GM12872 (cell line): ENCODE measurements at regions not wholly inside any gene's neighbourhood (a gene's known extent, or its start where the extent isn't known, plus 50 kb on each side); places are given as distances from the start of the nearest gene placed in this dataset.

Source experiments
- CTCF ChIP-seq: IDR thresholded peaks from 3 replicates; pipeline ENCODE4 v1.5.1; 2011; ENCODE audit warnings: low read depth, mild to moderate bottlenecking, low read length, moderate library complexity; ENCODE audit not compliant: insufficient read depth

DNA sequence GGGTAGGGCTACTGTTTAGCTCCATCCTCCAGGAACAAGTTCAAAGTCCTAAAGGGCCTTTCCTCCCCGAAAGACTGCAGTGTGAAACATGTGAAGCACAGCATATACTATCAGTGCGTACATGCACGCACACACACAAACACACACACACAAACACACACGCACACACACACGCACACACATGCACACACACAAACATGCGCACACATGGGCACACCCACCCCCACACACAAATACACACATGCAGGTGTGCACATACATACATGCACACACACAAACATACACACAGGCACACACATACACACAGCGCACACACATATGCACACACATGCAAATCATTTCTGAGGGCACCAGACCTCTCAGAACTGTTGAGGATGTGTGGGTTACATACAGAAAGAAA, 382.0 kb upstream of the CDH4 start:
- TF ChIP-seq CTCF: no peak

DNA sequence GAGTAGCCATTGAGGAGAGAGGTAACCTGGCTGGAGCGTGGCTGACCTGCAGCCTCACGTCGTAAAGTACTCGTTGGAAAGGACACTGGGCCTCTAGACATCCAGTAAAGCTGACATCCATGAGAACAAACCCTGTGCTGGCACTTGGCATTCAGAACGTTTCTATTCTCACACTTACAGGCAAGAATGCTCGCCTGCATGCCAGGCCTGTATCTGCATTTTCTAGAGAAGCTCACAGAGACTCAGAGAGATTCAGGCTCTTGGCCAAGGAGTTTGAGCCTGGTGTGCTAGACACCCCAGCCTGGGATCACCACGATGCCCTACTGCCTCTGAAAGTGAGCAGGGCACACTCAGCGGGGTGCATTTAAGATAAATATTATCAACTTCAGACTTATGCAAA, 379.8 kb upstream of the CDH4 start:
- TF ChIP-seq CTCF: no peak

DNA sequence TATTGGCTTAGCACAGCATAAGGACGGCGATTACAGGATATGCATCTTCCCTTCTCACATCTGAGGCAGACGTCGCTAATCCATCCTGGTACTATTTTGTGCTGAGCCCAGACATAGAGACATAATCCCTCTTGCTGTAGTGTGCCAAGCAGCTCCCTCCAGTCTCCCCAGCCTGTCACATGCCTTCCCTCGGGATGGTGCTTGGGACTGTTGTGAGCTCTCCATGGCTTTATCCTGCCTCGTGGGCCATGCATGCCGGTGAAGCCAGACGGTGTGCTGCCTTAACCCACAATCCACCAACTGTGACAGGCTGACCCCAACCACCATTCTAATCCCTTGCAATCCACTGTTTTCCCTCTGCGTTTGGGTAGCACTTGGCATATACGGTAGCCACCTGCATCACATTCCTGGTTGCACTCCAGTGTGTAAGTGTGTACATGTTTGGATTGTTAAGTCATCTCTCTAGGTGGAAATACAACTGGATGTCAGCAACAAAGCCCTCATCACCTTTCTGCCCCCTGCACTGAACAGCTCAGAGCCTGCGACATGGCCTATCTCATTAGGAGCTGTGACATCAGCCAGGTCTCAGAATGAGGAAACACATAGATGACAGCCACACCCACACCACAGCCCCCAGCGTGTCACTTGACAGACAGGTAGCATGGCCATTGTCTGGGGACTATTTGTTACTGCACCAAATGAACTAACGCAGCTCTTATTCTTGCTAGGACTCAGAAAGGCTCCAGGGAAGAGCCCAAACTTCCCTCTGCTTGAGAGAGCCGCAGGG, 374.8 kb upstream of the CDH4 start:
- TF ChIP-seq CTCF: no peak

GRCh38 chr20:60882836-60883235, 369.2 kb upstream of the CDH4 start:
- TF ChIP-seq CTCF: no peak

GRCh38 chr20:60883496-60883895, 368.6 kb upstream of the CDH4 start:
- TF ChIP-seq CTCF: no peak

DNA sequence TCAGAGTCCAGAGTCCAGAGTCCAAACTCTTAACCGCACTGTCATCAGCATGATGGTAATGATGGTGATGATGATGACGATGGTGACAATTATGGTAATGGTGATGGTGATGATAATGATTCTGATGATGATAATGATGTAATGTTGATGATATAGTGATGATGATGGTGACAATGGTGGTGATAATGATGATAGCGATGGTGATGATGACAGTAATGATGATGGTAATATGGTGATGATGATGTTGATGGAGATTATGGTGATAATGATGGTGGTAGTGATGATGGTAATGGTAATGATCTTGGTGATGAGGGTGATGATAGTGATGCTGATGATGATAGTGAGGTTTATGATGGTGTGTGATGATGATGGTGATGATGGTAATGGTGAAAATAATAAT, 367.8 kb upstream of the CDH4 start:
- TF ChIP-seq CTCF: no peak

DNA sequence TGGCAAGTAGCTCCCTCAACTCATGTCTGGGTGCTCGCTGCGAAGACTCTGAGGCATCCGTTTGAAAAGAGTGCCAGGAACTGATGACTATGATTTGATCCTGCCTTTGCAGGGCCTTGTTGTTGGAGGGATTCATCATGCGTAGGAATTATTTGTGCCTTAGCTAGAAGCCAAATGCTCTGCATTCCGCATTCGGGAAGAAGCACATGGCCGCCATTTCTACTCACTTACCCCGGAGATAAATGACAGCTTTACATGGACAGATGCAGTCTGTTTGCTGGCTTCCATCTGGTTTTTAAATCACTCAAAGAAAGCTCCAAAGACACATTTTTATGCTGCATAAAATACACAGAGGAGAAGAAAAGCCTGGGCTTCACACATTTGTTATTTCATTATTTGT, 363.3 kb upstream of the CDH4 start:
- TF ChIP-seq CTCF: no peak
